Dermis microvascular lymphatic vessel endothelial cell (primary cell): ENCODE measurements at regions not wholly inside any gene's neighbourhood (a gene's known extent, or its start where the extent isn't known, plus 50 kb on each side); places are given as distances from the start of the nearest gene placed in this dataset.
A peak's percentile ranks its signal among the peaks of the same experiment; 100 is the strongest.

Source experiments
- DNase-seq, 2 donors: peaks; one replicate each; pipeline versions ENCODE4 v3.0.0 to v3.0.0-alpha.2; 2010; ENCODE audit warnings: low read depth in 2 of 2

- DNase-seq: peak in 1 of 2 donors; percentile 26
These were observed 79.7 kb upstream of the GNG2 start for GRCh38 chr14:51780741-51781140.

DNA sequence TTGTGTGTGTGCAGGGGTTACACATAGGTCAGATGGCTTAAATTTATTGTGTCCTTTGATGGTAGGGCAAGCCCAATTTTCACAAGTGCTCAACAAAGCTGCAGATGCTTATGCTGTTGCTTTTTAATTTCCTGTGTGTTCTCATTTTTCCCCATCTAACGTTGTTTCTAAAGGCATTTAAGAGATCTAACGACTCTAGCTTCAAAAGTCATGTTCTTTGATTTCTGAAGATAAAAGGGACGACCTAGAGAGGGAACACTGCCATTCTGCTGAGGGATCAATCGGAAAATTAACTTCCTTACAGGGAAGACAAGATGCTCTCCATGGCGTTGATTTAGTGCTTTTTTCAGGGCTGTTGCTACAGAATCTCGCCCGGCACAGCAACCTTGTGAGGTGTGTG lies 79.0 kb upstream of the GNG2 start:
- no peak for DNase-seq

- DNase-seq: no peak
These were observed 78.0 kb upstream of the GNG2 start for GRCh38 chr14:51782435-51782834.

GRCh38 chr14:51783765-51784164 lies 76.6 kb upstream of the GNG2 start:
- DNase-seq: peak; percentile 6 to 13

DNA sequence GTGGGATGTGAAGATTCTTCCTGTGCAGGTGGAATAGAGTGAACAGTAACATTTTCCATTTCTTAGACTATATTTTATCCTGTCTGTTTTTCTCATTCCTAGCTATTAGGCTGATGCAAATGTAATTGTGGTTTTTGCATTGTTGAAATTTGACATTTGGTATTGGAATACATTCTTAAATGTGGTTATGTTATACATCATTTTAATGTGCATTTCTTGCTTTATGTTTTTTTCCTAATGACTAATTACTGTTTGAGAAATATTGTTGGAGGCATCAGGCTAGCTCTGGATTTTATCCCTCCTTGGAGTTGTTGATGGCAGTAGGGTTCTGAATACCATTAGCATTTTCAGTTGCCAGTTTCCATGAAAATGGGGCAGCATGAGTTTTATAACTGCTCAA lies 75.9 kb upstream of the GNG2 start:
- no peak for DNase-seq

DNA sequence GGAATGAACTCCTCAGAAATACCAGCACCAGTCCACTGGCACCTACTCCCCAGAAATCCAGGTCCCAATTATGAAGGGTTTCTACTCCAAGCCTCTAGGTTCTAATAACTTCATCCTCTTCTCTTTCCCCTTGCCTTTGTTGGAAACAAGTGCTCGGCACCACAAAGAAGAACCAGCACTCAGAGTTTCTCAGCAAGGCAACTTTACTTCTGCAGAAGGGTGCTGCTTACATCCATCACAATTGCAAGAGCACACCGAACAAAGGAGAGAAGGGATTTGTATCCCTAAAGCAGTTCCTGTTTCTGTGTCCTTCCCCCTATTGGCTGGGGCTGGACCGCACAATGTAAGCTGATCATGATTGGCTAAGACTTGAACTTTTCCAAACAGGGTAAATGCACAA lies 74.2 kb upstream of the GNG2 start:
- DNase-seq: no peak

DNA sequence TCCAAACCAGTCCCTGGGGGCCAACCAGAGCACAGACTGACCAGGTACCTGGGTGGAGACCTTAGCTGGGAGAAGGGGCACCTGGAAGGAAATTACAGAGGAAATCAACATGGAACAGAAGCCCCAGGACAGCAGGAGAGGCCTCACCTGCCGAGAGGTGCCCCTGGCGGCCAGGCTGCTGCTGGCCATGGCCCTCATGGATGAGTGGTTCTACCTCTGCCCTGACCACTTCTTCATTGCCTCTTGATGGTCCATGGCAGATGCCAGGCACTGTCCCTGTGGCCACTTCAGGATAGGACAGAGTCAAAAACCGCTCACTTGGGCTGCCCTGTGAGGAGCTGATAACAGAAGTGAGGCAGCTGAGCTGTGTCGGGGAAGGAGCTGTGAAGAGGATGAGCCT lies 73.1 kb upstream of the GNG2 start:
- DNase-seq: no peak

DNA sequence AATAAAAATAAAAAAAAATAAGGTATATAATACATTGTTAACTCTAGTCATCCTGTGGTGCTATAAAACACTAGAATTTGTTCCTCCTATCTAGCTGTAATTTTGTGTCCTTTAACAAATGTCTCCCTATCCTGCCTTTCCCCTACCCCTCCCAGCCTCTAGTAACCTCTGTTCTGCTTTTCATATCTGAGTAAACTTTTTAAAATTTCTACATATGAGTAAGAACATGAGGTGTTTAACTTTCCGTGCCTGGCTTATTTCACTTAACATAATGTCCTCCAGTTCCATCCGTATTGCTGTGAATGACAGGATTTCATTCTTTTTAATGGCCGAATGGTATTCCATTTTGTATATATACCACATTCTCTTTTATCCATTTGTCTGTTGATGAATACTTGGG lies 71.3 kb upstream of the GNG2 start:
- no peak for DNase-seq

GRCh38 chr14:51789596-51789995 lies 70.8 kb upstream of the GNG2 start:
- DNase-seq: no peak

DNA sequence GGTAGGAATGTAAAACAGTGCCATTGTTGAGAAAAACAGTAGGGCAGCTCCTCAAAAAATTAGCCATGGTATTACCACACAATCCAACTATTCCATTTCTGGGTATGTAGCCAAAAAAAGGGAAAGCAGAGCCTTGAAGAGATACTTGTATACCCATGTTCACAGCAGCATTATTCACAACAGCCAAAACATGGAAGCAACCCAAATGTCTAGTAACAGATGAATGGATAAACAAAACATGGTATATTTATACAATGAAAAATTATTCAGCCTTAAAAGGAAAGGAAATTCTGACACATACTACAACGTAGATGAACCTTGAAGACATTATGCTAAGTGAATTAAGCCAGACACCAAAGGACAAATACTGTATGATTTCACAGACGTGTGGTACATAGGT lies 67.6 kb upstream of the GNG2 start:
- DNase-seq: no peak

DNA sequence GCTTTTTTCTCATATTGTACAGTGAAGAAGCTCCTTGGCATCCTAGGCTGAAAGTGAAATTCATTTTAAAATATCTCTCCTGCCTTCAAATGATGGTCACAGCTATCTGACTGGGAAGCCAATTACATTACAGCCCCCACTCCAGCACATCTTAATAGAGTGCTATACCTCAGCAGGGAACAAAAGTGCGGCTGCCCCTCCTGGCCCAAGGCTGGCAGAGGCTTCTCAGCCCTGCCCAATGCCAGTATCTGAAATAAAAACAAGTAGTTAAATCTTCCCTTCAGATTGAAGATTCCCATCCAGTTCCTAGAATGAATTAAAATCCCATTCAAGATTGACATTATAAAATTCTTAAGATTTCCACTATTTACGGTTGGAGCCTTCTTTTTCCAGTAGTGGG lies 54.9 kb upstream of the GNG2 start:
- DNase-seq: no peak

- no peak for DNase-seq
These were observed 54.1 kb upstream of the GNG2 start for GRCh38 chr14:51806026-51807023.

GRCh38 chr14:51807356-51807755 lies 53.1 kb upstream of the GNG2 start:
- no peak for DNase-seq
